HUES64 (cell line): ENCODE measurements at regions not wholly inside any gene's neighbourhood (a gene's known extent, or its start where the extent isn't known, plus 50 kb on each side); places are given as distances from the start of the nearest gene placed in this dataset.

Experiments used
- H3K27ac ChIP-seq: 2 replicates; pipeline ENCODE4 v1.7.0; 2013; ENCODE audit warnings: low read depth, low read length, inconsistent platforms
- H3K27me3 ChIP-seq: 2 replicates; pipeline ENCODE4 v1.6.1; 2013; ENCODE audit warnings: mild to moderate bottlenecking, low read length; ENCODE audit not compliant: insufficient read depth
- H3K36me3 ChIP-seq: 2 replicates; pipeline ENCODE4 v1.6.1; 2013; ENCODE audit warnings: mild to moderate bottlenecking, low read length; ENCODE audit not compliant: insufficient read depth
- H3K4me1 ChIP-seq: 2 replicates; pipeline ENCODE4 v1.6.1; 2013; ENCODE audit warnings: mild to moderate bottlenecking, low read length, moderate library complexity; ENCODE audit not compliant: insufficient read depth
- H3K4me3 ChIP-seq: 2 replicates; pipeline ENCODE4 v1.5.1; 2013; ENCODE audit warnings: mild to moderate bottlenecking, low read length, moderate library complexity
- H3K9ac ChIP-seq: 2 replicates; pipeline ENCODE4 v1.6.1; 2013; ENCODE audit warnings: mild to moderate bottlenecking, low read depth, low read length
- H3K9me3 ChIP-seq: 2 replicates; pipeline ENCODE4 v1.6.1; 2013; ENCODE audit warnings: low read depth, low read length; ENCODE audit not compliant: insufficient read depth
- WGBS: fragments of 150-250, 120-280 bp; methylation state at CpG from one replicate; pipeline ENCODE4 v1.1.7; 2013; ENCODE audit warnings: missing lambda C conversion rate; 5-methylcytosine and 5-hydroxymethylcytosine counted together

DNA sequence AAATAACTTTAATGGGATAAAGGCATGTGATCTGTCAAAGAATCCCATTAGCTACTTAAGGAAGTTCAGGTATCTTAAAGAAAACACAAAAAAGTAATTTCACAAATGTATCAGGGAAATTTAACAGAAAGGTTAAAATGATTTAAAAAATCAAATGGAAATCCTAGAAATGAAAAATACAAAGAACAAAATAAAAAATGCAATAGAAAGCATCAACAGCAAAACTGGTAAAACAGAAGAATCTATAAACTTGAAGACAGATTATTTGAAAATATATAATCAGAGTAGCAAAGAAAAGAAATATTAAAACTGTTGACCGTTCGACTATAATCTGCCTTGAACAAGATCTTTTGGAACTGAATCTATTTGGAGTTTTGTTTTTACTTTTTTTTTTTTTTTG, 279.4 kb upstream of the SYT1 start:
- WGBS: 89% methylated on average over 2 of the region's 2 CpGs
- no peaks in the 10 kb centered on the region for H3K36me3 ChIP-seq

DNA sequence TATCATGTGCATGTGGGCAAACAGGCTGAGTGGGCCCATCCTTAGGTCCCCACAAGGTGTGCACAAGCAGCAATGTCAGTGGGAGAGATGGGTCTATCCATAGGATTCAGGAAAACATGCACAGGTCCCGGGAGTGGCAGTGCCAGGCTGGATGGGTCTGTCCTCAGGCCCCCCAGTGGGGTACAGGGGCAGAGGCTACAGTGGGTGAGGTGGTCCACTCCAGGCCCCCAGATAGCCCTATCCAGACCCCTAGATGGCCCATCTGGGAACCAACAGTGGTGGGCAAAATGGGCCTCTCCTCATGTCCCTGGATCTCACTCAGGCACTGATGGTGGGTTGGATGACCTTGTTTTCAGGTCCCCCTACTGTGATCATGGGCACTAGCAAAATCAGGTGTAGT, 277.8 kb upstream of the SYT1 start:
- Histone ChIP-seq H3K4me1 (no peaks in the 10 kb centered on the region), H3K27me3 (no peaks in the 10 kb centered on the region), H3K36me3 (no peaks in the 10 kb centered on the region), H3K9ac (no peak overlapping the region), H3K4me3 (no peak overlapping the region), H3K9me3 (no peaks in the 10 kb centered on the region), H3K27ac (no peak overlapping the region)
- 79% methylated on average over 1 of the region's 1 CpG for WGBS

More for the DNA sequence above, 279.4 kb upstream of the SYT1 start:
- H3K9ac ChIP-seq: no peak overlapping the region
- no peak overlapping the region for H3K4me3 ChIP-seq
- H3K9me3 ChIP-seq: no peaks in the 10 kb centered on the region
- H3K4me1 ChIP-seq: no peaks in the 10 kb centered on the region
- no peak overlapping the region for H3K27ac ChIP-seq
- no peaks in the 10 kb centered on the region for H3K27me3 ChIP-seq

- Histone ChIP-seq H3K4me1 (no peaks in the 10 kb centered on the region), H3K27me3 (no peaks in the 10 kb centered on the region), H3K4me3 (no peak overlapping the region), H3K27ac (no peak overlapping the region), H3K36me3 (no peaks in the 10 kb centered on the region), H3K9ac (no peak overlapping the region), H3K9me3 (peaks cover 10% of the 10 kb centered on the region; the same call in 1 of the 2 replicates)
- 67% methylated on average over 3 of the region's 3 CpGs for WGBS
These were observed 265.2 kb upstream of the SYT1 start for GRCh38 chr12:78599366-78599765.

GRCh38 chr12:78600541-78600940, 264.0 kb upstream of the SYT1 start:
- Histone ChIP-seq H3K4me3 (no peak overlapping the region), H3K36me3 (no peaks in the 10 kb centered on the region), H3K9ac (no peak overlapping the region), H3K27me3 (no peaks in the 10 kb centered on the region), H3K27ac (no peak overlapping the region), H3K9me3 (peaks cover 12% of the 10 kb centered on the region; the same call in 1 of the 2 replicates), H3K4me1 (no peaks in the 10 kb centered on the region)
- WGBS: no CpG with 5 or more reads among the region's 1 CpG

GRCh38 chr12:78611504-78611903, 253.1 kb upstream of the SYT1 start:
- Histone ChIP-seq H3K4me1 (no peaks in the 10 kb centered on the region), H3K4me3 (no peak overlapping the region), H3K27me3 (no peaks in the 10 kb centered on the region), H3K36me3 (no peaks in the 10 kb centered on the region), H3K9me3 (peaks cover 6% of the 10 kb centered on the region; the same call in 1 of the 2 replicates), H3K27ac (no peak overlapping the region), H3K9ac (no peak overlapping the region)

DNA sequence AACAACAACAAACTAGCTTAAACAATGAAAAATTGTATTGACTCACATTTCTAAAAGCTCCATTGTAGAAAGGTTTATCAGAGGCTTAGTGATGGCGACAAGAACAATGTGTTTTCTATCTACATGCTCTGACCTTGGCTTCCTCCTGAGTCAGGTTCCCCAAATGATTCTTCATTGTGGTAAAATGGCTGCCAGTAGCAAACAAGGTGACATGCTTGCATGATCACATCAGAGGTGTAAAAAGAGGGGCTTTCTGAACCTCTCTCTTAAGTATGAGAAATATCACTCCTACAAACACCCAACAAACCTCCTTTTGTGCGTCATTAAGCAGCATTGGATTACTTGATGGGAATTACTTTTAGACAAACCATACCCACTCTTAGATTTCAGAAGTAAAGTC, 252.4 kb upstream of the SYT1 start:
- H3K4me3 ChIP-seq: no peak overlapping the region
- 95% methylated on average over 2 of the region's 2 CpGs for WGBS
- peaks cover 6% of the 10 kb centered on the region; the same call in 1 of the 2 replicates for H3K9me3 ChIP-seq
- H3K9ac ChIP-seq: no peak overlapping the region
- H3K27me3 ChIP-seq: no peaks in the 10 kb centered on the region
- H3K36me3 ChIP-seq: no peaks in the 10 kb centered on the region
- no peak overlapping the region for H3K27ac ChIP-seq
- H3K4me1 ChIP-seq: no peaks in the 10 kb centered on the region

- Histone ChIP-seq H3K4me3 (no peak overlapping the region), H3K27me3 (no peaks in the 10 kb centered on the region), H3K9me3 (no peaks in the 10 kb centered on the region), H3K36me3 (no peaks in the 10 kb centered on the region), H3K27ac (no peak overlapping the region), H3K9ac (no peak overlapping the region), H3K4me1 (no peaks in the 10 kb centered on the region)
- 100% methylated on average over 2 of the region's 2 CpGs for WGBS
These were observed 246.9 kb upstream of the SYT1 start for GRCh38 chr12:78617683-78618082.

DNA sequence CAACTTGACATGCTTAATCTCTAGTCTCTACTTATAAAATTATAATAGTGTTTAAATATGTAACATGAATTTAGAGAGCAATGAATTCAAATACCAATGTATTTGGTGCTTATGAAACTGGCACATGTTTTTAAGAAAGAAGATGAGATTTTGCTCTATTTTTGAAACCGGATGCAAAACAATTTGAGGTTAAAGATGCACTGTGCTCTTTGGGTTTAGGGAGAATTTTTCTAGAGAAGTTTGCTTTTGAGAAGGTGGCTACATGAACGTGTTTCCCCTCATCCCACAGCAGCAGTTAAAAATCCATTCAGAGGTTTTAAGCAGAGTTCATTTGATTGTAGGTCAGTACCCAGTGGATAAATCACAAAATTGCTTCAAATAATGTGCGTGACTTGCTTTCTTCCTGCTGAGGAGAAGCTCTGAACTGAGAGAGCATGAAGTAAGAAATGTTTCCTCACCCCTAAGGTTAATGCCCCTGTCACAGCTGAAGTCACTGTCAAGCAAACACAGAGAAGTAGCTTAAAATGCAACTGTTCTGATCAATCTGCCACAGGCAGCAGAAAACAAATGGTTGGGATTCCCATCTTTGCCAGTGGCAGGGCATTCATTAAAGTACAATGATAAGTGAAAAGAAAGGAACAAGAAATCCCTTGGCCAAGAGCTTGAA, 241.9 kb upstream of the SYT1 start:
- H3K9ac ChIP-seq: no peak overlapping the region
- 85% methylated on average over 2 of the region's 3 CpGs for WGBS
- no peaks in the 10 kb centered on the region for H3K4me1 ChIP-seq
- H3K27me3 ChIP-seq: no peaks in the 10 kb centered on the region
- H3K36me3 ChIP-seq: no peaks in the 10 kb centered on the region
- no peak overlapping the region for H3K27ac ChIP-seq
- H3K9me3 ChIP-seq: no peaks in the 10 kb centered on the region
- no peak overlapping the region for H3K4me3 ChIP-seq

DNA sequence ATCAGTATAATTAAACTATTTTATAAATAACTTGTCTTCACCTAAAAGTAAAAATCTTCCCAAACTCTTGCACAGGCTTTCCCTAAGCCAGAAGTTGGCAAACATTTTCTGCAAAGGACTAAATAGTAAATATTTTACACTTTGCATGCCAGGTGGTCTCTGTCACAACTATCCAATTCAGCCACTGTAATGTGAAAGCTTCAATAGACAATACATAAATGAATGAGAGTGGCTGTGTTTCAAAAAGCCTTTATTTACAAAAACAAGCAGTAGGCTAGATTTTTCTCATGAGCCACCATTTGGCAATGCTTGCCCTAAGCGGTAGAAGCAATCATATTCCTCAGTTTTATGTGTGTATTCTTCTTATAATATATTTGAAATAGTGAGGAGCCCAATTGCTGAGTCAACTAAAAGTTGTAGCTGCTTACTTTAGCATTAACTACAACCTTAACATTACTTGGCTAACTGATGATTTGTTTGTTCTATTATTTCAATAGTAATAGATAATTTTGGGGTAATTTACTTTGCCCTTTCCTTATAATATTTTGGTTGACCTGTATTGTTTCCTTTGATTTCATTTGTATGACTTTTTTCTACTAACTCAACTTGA, 236.0 kb upstream of the SYT1 start:
- Histone ChIP-seq H3K9me3 (peaks cover 21% of the 10 kb centered on the region; the same call in 1 of the 2 replicates), H3K4me3 (no peak overlapping the region), H3K27ac (no peak overlapping the region), H3K27me3 (no peaks in the 10 kb centered on the region), H3K4me1 (no peaks in the 10 kb centered on the region), H3K36me3 (no peaks in the 10 kb centered on the region), H3K9ac (no peak overlapping the region)
- 100% methylated on average over 1 of the region's 1 CpG for whole genome bisulfite sequencing

DNA sequence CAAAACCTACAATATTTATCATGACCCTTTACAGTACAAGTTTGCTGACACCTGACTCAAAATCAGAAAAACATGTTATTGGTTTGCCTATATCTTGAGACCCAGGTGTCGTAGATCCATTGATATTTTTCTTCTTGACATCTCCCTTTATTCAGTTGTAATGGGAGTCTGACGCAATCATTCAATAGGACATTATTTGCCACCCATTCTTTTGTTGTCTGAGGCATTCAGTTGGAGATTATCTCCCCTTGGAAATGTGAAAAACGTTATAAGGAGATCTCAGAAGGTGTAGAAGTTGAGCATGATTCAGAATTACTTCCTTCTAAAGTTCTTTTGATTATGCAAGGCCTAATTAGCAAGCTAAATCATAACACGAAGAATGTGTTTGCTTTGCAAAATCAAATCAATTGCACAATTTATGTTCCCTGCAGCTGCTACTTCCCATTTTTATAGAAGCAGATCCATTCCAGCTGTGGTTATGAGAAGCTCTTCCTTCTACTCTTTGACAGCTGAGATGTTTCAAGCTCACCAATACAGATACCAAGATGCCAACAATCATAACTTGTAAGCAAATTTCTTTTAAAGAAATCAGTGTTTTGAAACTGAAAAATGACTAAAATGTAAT, 228.2 kb upstream of the SYT1 start:
- Histone ChIP-seq H3K9me3 (peaks cover 6% of the 10 kb centered on the region; the same call in 1 of the 2 replicates), H3K27ac (no peak overlapping the region), H3K36me3 (no peaks in the 10 kb centered on the region), H3K9ac (no peak overlapping the region), H3K4me1 (peaks cover 8% of the 10 kb centered on the region; the same call in 1 of the 2 replicates), H3K27me3 (no peaks in the 10 kb centered on the region), H3K4me3 (no peak overlapping the region)
- 53% methylated on average over 4 of the region's 4 CpGs for WGBS

DNA sequence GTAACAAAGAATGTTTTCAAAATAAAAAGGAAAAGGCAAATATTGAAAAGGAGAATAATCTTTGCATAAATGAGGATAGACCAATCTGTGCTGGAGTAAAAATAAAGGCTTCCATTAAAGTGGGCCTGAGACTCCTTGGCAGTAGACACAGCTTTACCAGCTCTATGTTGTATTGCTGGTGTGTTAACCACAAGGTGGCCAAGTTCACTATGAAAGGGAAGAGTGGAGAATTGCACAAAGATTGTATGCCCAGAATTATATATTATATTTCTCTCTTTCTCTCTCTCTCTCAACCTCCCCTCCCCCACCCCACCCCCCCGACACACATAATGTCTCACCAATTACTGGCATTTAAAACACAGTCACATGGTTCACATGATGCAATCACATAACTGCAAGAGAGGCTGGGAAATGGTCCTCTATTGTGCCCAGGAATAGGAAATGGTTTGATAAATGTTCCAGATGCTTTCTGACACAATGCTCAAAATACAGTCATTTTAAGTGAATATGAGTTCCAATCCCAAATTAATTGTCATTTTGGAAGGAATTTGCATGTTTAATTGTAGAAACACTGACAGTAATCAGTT, 222.6 kb upstream of the SYT1 start:
- Histone ChIP-seq H3K9me3 (no peaks in the 10 kb centered on the region), H3K9ac (no peak overlapping the region), H3K4me3 (no peak overlapping the region), H3K27ac (no peak overlapping the region), H3K27me3 (peaks cover 29% of the 10 kb centered on the region), H3K36me3 (no peaks in the 10 kb centered on the region), H3K4me1 (no peaks in the 10 kb centered on the region)
- 44% methylated on average over 1 of the region's 1 CpG for WGBS
